GM10266 (cell line): ENCODE measurements at regions not wholly inside any gene's neighbourhood (a gene's known extent, or its start where the extent isn't known, plus 50 kb on each side); places are given as distances from the start of the nearest gene placed in this dataset.
"Not testable (repeated sequence)": the region's sequence is repeated elsewhere in the genome, so short reads cannot be mapped to it uniquely, and the experiment has no call there.

Source experiments
- DNase-seq: peaks from one replicate; pipeline ENCODE4 v3.0.0; 2012; ENCODE audit errors: extremely low spot score
- CTCF ChIP-seq: IDR thresholded peaks from 2 replicates; pipeline ENCODE4 v1.5.1; 2012; ENCODE audit warnings: mild to moderate bottlenecking, low read depth; ENCODE audit not compliant: control insufficient read depth, insufficient read depth; ENCODE audit errors: missing control alignments

GRCh38 chr7:51850126-51850525 lies 533.5 kb upstream of the COBL start:
- DNase-seq, result no peak
- TF ChIP-seq CTCF, result no peak

- no peak for DNase-seq
- no peak for TF ChIP-seq CTCF
Measured at GRCh38 chr7:51847461-51848134, 531.0 kb upstream of the COBL start.

- not testable (repeated sequence) for DNase-seq
Measured at GRCh38 chr7:51839130-51839529, 522.5 kb upstream of the COBL start.

- TF ChIP-seq CTCF, result no peak
- no peak for DNase-seq
Measured at GRCh38 chr7:51827631-51828030, 511.0 kb upstream of the COBL start.

- TF ChIP-seq CTCF, result no peak
Measured at GRCh38 chr7:51824050-51824449, 507.4 kb upstream of the COBL start.

GRCh38 chr7:51823437-51823836 lies 506.8 kb upstream of the COBL start:
- TF ChIP-seq CTCF, result no peak
- DNase-seq, result no peak

More at GRCh38 chr7:51824050-51824449, 507.4 kb upstream of the COBL start:
- no peak for DNase-seq

- DNase-seq, result no peak
- no peak for TF ChIP-seq CTCF
Measured at GRCh38 chr7:51817694-51818225, 501.2 kb upstream of the COBL start.

- not testable (repeated sequence) for DNase-seq
Measured at GRCh38 chr7:51805783-51806431, 489.3 kb upstream of the COBL start.
